Activated naive CD4-positive, alpha-beta T cell treated with anti-CD3 and anti-CD28 coated beads, Interleukin-2, amount 50 U/mL, for 24 hours (primary cell): ENCODE measurements at regions not wholly inside any gene's neighbourhood (a gene's known extent, or its start where the extent isn't known, plus 50 kb on each side); places are given as distances from the start of the nearest gene placed in this dataset.
"Not testable (repeated sequence)": the region's sequence is repeated elsewhere in the genome, so short reads cannot be mapped to it uniquely, and the experiment has no call there.

Source experiments
- H3K27ac Mint-ChIP-seq: one replicate; pipeline ENCODE4 v1.8.0; 2021; ENCODE audit warnings: mild to moderate bottlenecking, mixed read lengths
- H3K27me3 Mint-ChIP-seq: one replicate; pipeline ENCODE4 v1.8.0; 2021; ENCODE audit warnings: mixed read lengths
- H3K36me3 Mint-ChIP-seq: one replicate; pipeline ENCODE4 v1.8.0; 2021; ENCODE audit warnings: mixed read lengths
- H3K4me1 Mint-ChIP-seq: one replicate; pipeline ENCODE4 v1.8.0; 2021; ENCODE audit warnings: mixed read lengths
- H3K4me3 Mint-ChIP-seq: one replicate; pipeline ENCODE4 v1.8.0; 2021; ENCODE audit warnings: mild to moderate bottlenecking, mixed read lengths
- H3K9me3 Mint-ChIP-seq: one replicate; pipeline ENCODE4 v1.8.0; 2021; ENCODE audit warnings: mixed read lengths

DNA sequence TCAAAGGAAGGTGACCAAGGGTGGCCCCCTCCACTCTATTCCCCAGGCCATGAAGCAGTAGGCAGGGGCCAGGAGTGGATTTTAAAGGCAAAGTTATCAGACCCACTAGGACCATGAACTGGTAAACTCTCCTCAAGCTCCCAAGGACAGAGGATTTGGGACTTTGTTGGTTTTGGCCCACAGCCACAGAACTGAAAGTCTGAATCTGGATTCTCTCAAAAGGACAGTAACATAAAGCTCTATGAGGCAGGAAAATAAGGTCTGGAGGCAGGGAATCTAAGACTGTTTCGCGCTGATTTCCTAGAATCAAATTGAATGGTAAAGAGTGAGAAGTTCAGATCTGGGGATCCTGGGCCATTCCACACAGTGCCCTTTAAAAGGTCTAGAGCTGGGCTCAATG lies 91.3 kb upstream of the C2CD4B start:
- H3K27me3 Mint-ChIP-seq, H3K9me3 Mint-ChIP-seq, H3K4me3 Mint-ChIP-seq, H3K36me3 Mint-ChIP-seq, H3K27ac Mint-ChIP-seq, H3K4me1 Mint-ChIP-seq: not testable (repeated sequence)

GRCh38 chr15:62257996-62258521 lies 93.0 kb upstream of the C2CD4B start:
- Mint-ChIP-seq H3K27ac (no peak overlapping the region), H3K9me3 (peaks cover 9% of the 10 kb centered on the region), H3K4me1 (no peaks in the 10 kb centered on the region), H3K4me3 (no peak overlapping the region), H3K36me3 (no peaks in the 10 kb centered on the region), H3K27me3 (peaks cover 5% of the 10 kb centered on the region)

- Mint-ChIP-seq H3K4me3 (no peak overlapping the region), H3K4me1 (no peaks in the 10 kb centered on the region), H3K9me3 (peaks cover 20% of the 10 kb centered on the region), H3K27me3 (no peaks in the 10 kb centered on the region), H3K36me3 (no peaks in the 10 kb centered on the region), H3K27ac (no peak overlapping the region)
These were observed 97.3 kb upstream of the C2CD4B start for GRCh38 chr15:62262305-62262941.

DNA sequence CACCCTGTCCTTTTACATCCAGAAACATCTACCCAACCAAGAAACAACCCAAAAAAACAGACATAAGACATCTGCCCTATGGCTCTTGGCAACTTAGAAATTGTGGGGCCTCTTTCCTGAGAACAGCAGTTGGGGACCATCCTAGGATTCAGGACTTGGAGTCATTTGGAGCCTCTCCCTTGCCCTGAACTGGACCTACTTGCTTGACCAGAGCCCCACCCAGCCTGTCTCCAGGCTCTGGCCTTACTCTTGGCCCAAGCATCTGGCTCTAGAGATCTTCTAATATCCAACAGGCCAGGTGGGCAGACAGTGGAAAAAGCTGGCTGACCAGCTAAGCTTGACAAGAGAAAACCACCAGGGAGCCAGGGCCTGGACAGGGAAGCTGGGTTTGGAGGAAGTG lies 99.1 kb upstream of the C2CD4B start:
- Mint-ChIP-seq H3K4me1 (no peaks in the 10 kb centered on the region), H3K27ac (no peak overlapping the region), H3K36me3 (no peaks in the 10 kb centered on the region), H3K9me3 (peaks cover 26% of the 10 kb centered on the region), H3K4me3 (no peak overlapping the region), H3K27me3 (no peaks in the 10 kb centered on the region)

DNA sequence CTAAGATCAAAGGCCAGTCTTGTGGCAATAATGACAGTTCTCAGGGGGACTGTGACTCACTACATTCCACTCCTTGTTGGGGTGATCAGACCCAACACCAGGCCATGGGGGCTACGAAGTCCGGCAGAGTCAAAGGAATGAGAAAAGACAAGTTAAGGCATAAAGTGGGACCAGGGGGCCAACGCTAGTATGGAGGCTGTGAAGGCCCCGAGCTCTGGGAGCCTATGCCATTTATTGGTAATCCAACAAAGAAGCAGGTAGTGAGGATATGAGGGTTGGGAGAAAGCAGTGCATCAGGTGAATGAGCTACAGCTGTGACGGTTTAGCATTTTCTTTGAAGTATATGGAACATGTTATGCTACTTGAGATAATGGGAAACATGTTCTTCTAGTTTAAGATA lies 104.4 kb upstream of the C2CD4B start:
- H3K27ac Mint-ChIP-seq, result peak overlapping the region; percentile 46
- no peaks in the 10 kb centered on the region for H3K36me3 Mint-ChIP-seq
- H3K4me1 Mint-ChIP-seq, result no peaks in the 10 kb centered on the region
- peaks cover 2% of the 10 kb centered on the region for H3K27me3 Mint-ChIP-seq
- peaks cover 12% of the 10 kb centered on the region for H3K9me3 Mint-ChIP-seq
- H3K4me3 Mint-ChIP-seq, result no peak overlapping the region

DNA sequence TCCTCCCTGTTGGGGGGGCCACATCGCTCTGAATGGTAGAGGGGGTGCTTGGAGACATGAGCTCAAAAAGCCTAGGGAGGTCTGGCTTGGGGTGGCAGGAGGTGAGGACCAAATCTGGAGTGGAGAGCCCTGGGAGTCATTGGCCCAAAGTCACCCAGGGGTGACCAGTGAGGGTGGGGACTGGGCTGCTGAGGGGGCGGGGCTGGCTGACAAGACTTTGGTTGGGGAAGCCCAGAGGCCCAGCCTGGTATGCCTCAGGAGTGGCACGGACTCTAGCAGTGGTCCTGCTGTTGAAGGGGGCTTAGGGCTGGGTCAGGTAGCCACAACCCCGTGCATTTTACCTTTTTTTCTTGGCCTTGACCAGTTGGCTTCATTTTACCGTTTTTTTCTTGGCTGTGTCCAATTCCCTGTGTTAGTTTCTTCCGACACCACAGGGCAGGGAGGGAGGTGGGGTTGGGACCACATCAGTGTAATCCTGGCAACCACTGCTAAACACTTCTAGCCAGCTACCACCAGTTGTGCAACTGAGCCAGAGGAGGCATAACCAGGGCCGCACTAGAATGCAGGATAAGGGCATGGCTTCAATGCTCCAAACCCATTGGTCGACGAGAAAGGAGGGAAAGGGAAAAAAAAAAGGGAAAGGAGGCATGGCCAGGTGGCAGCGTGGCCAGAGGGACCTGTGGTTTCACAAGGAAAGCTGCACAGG lies 105.3 kb upstream of the C2CD4B start:
- H3K9me3 Mint-ChIP-seq, result peaks cover 12% of the 10 kb centered on the region
- H3K27me3 Mint-ChIP-seq, result peaks cover 6% of the 10 kb centered on the region

DNA sequence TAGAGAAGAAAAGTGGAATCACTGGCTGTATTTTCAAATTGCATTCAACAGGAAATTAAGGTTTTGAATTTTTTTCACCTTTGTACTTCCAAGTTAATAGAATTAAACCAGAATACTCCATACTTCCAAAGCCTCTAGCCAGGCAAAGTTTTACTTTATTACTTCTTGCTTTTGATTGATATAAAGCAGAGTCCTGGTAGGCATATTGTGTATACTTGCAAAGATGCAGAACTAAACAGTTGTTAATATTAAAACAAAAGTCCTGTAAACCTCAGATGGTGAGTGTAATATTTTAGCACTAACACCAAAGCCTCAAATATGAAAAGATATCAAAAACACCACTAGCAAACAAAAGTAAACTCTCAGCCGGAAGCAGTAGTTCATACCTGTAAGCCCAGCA lies 107.2 kb upstream of the C2CD4B start:
- H3K27me3 Mint-ChIP-seq, result peaks cover 6% of the 10 kb centered on the region
- H3K4me3 Mint-ChIP-seq, result no peak overlapping the region
- H3K9me3 Mint-ChIP-seq, result peaks cover 7% of the 10 kb centered on the region
- H3K4me1 Mint-ChIP-seq, result no peaks in the 10 kb centered on the region
- H3K27ac Mint-ChIP-seq, result no peak overlapping the region
- H3K36me3 Mint-ChIP-seq, result no peaks in the 10 kb centered on the region

More for the DNA sequence above, 105.3 kb upstream of the C2CD4B start:
- no peaks in the 10 kb centered on the region for H3K36me3 Mint-ChIP-seq
- no peak overlapping the region for H3K27ac Mint-ChIP-seq
- H3K4me3 Mint-ChIP-seq, result no peak overlapping the region
- H3K4me1 Mint-ChIP-seq, result no peaks in the 10 kb centered on the region

- no peaks in the 10 kb centered on the region for H3K9me3 Mint-ChIP-seq
- H3K36me3 Mint-ChIP-seq, result no peaks in the 10 kb centered on the region
- H3K27ac Mint-ChIP-seq, result no peak overlapping the region
- H3K4me1 Mint-ChIP-seq, result no peaks in the 10 kb centered on the region
- no peak overlapping the region for H3K4me3 Mint-ChIP-seq
- H3K27me3 Mint-ChIP-seq, result peaks cover 7% of the 10 kb centered on the region
These were observed 110.7 kb upstream of the C2CD4B start for GRCh38 chr15:62275831-62276230.

DNA sequence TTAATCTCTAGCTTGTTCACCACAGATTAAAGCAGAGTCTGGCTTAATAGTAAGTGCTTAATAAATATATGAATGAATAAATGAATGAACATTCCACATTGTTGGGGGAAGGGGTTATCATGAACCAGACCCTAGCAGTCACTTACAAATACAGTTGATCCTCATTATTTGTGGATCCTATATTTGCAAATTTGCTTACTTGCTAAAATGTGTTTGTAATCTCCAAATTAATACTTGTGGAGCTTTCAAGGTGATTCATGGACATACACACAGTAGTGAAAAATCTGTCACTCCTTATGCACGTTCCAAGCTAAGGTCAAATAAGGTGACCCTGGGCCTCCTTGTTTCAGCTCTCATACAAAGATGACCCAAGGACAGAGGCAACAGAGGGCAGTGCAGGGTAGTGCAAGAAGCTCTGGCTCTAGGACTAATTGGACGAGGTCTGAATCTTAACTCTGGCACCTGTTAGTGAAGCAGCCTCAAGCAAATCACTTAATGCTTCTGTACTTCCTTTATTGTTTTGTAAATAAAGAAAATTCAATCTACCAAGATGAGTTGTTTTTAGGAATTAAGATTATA lies 112.8 kb upstream of the C2CD4B start:
- no peaks in the 10 kb centered on the region for H3K36me3 Mint-ChIP-seq
- H3K4me1 Mint-ChIP-seq, result no peaks in the 10 kb centered on the region
- no peak overlapping the region for H3K4me3 Mint-ChIP-seq
- no peaks in the 10 kb centered on the region for H3K9me3 Mint-ChIP-seq
- H3K27ac Mint-ChIP-seq, result no peak overlapping the region
- H3K27me3 Mint-ChIP-seq, result peaks cover 9% of the 10 kb centered on the region

DNA sequence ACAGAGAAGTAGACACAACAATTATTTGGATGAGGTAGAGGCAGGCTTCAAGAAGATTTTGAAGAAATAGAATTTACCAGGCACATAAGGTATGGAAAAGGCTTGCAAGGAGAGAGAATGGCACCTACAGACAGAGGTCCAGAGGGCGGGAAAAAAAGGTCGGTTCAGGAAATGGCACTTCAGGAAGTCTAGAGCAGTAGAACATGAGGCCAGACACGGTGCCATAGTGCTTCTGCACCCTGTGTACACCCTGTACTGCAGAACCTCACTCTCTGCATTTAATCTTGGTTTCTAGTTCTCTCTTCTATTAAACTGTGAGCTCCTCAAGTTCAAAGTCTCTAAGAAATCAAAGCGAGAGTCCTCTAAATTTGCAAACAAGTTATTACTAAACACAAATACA lies 113.4 kb upstream of the C2CD4B start:
- Mint-ChIP-seq H3K36me3 (no peaks in the 10 kb centered on the region), H3K4me1 (no peaks in the 10 kb centered on the region), H3K4me3 (no peak overlapping the region), H3K27me3 (peaks cover 9% of the 10 kb centered on the region), H3K27ac (no peak overlapping the region), H3K9me3 (no peaks in the 10 kb centered on the region)

- Mint-ChIP-seq H3K4me1 (no peaks in the 10 kb centered on the region), H3K36me3 (no peaks in the 10 kb centered on the region), H3K4me3 (no peak overlapping the region), H3K27ac (no peak overlapping the region), H3K27me3 (peaks cover 9% of the 10 kb centered on the region), H3K9me3 (no peaks in the 10 kb centered on the region)
These were observed 114.0 kb upstream of the C2CD4B start for GRCh38 chr15:62279041-62279440.

GRCh38 chr15:62280625-62281024 lies 115.5 kb upstream of the C2CD4B start:
- Mint-ChIP-seq H3K36me3 (no peaks in the 10 kb centered on the region), H3K4me1 (no peaks in the 10 kb centered on the region), H3K27me3 (peaks cover 13% of the 10 kb centered on the region), H3K4me3 (no peak overlapping the region), H3K27ac (no peak overlapping the region), H3K9me3 (no peaks in the 10 kb centered on the region)

GRCh38 chr15:62281801-62282200 lies 116.7 kb upstream of the C2CD4B start:
- not testable (repeated sequence) for H3K36me3 Mint-ChIP-seq, H3K9me3 Mint-ChIP-seq, H3K4me1 Mint-ChIP-seq, H3K27ac Mint-ChIP-seq, H3K4me3 Mint-ChIP-seq
- H3K27me3 Mint-ChIP-seq, result peaks cover 17% of the 10 kb centered on the region

DNA sequence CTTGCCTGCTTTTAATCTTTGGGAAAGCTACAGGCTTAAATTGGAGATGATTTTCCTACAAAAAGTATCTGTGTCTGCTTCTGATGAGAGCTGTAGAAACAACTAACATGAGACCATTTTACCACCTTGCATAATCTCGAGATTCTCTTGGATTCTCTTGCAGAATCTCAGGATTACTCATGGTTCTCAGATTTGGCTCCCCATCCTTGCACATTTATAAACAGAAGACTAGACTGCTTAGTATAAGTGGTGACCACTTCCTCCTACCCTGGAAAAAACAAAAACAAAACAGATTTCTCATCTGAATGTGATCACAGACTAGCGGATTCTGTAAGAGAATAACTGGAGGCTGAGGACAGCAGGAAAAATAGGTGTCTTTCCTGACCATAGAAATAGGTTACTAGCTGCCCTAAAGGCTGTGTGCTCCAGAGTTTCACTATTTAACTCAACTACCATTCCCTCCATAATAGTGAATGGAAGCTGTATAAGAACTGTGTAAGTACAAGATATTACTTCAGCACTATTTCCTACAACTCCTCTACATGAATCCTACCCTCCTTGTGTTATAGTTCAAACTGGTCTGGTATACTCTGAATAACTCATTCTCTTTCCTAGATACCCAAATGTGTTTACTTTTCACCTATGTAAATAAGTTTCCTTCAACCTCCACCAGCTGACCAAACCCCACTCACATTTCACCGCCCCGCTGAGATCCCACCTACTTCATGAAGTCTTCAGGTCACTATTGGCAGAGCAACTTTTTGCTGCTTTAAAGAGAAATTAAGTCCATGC lies 122.2 kb upstream of the C2CD4B start:
- Mint-ChIP-seq H3K4me3 (no peak overlapping the region), H3K27me3 (peaks cover 26% of the 10 kb centered on the region), H3K9me3 (no peaks in the 10 kb centered on the region), H3K36me3 (no peaks in the 10 kb centered on the region), H3K27ac (no peak overlapping the region), H3K4me1 (no peaks in the 10 kb centered on the region)

DNA sequence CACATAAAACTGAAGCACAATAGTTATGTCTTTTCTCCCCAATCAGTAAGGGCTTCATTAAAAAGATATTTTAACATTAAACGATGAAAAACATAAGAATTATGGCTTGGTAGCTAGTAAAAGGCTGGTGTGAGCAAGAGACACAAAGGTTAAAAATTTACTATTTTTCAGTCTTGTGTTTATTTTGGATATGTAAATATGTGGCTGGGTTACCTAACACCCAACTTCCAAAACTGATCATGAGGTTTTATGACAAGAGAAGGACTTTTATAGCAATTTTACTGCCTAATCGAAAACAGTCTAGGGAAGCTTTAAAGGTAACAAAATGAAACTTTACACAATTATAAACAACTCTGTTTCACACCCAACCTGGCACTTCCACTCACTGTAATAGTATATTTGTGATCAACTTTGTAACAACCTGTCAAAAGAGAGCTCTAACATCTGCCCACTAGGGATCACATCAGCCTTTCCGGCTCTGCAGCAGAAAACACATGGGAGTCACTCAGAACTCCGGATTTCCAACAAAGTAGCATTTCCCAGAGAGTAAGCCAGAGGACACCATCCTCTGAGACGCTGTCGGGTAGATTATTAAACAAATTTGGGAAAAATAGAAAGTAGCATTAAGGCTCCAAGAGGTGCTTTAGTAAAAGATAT lies 123.4 kb upstream of the C2CD4B start:
- Mint-ChIP-seq H3K27ac (no peak overlapping the region), H3K4me3 (no peak overlapping the region), H3K4me1 (no peaks in the 10 kb centered on the region), H3K9me3 (no peaks in the 10 kb centered on the region), H3K36me3 (no peaks in the 10 kb centered on the region), H3K27me3 (peaks cover 24% of the 10 kb centered on the region)
